ENCODE measurements at regions not wholly inside any gene's neighbourhood (a gene's known extent, or its start where the extent isn't known, plus 50 kb on each side); places are given as distances from the start of the nearest gene placed in this dataset.
A peak's percentile ranks its signal among the peaks of the same experiment; 100 is the strongest.

DNA sequence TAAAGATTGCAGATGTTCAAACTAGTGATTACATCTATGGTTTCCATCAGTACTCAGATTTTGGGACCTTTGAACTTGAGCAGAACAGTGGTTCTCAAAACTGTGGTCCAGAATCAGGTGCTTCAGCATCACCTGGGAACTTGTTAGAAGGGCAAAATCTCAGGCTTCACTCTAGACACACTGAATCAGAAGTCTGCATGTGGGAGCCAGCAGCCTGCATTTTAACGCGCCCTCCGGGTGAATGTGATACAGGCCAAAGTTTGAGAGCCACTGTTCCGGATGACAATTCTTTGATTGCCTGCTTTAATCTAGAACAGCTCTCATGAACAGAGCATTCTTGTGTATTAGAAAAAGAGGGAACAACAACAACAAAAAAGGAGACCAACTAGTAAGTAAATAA, 261.7 kb downstream of the GPD2 start:
- no peak for DNase-seq

DNA sequence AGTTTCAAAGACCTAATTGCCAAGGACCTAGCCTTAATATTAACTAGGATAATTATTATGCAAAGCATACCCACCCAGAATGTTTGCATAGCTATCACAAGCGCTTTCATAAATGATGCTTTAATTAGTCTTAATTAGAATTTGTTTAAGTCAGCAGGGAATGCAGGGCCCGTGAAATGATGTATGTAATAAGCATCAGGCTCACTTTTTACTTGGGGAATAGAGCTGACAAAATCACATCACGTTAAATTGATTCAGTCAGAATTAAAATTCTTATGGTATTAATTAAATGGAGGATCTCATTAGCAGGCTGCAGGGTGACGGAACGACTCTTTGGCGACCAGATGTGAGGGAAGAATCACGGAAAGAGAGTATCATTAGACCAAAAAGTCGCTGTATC, 264.5 kb downstream of the GPD2 start:
- no peak for DNase-seq

DNA sequence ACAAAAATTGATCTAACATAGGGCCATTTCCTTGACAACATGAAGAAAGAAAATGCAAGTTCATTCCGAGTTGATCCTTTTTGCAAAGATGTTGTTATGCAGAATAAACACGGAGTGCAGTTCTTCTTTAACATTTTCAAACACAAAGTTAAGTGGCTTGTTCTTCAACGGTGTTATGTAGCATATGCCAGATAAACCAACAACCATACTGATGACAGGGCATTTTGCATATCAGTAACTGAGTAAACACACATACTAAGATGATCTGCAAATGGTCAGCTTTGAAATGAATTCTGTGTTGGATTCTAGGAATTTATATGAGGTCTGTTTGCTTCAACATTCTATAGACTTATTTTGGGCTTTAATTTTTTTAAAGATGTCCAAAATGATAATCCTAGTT, 266.4 kb downstream of the GPD2 start:
- no peak for DNase-seq

DNA sequence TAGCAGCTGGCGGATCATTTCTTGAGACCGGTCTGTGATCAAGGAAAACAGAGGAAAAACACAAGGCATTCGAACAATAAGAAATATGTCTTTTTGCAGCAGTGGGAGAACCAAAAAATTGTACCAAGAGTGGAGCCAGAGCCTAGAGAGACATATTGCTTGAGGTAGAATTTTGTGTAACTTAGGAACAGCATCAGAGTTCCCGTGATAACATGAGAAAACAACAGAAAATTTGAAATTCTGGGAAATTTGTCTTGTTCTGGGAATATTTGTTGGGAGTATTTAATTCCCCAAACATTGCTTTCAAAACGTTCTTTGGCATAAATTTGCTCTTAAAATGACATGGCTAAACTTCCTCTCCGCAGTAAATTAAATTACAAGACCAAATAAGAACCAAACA, 267.5 kb downstream of the GPD2 start:
- DNase-seq: no peak

DNA sequence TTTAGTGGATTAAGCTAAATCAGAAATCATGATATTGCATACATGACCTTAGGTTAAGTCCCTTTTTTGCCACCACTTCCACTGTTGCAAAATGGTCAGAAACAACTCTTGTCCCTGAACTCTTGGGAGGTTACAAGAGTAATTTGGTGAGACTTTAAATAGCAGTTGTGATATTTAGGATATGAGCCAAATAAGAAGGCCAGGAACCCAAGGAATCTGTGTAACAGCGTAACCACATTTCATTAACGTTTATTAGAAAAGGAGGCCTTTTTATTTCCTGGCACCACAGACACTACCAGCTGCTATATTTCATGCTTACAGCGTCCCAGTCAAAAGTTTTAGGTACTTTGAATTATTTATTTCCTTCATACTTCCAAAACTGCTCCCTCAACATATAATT, 268.0 kb downstream of the GPD2 start:
- DNase-seq: peak in 1 of 2 experiments; percentile 28

DNA sequence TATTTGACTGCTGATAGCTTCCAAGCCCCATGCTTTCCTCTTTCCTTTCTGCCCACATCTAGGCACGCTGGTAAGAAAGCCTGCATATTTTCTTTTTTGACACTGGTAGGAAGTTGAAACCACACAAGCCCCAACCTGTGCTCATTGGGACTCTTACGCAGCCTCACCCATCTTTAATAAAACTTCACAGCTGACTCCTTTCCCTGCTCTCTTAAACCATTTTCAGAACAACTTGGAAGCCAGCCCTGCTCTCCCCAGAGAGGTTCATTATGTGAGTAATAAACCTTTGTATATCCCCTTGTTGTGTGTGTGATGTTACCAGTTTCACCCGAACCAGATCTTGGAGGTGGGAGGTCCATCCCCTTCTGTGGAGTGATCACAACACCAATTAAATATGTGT, 268.4 kb downstream of the GPD2 start:
- DNase-seq: peak in 1 of 2 experiments; percentile 12

DNA sequence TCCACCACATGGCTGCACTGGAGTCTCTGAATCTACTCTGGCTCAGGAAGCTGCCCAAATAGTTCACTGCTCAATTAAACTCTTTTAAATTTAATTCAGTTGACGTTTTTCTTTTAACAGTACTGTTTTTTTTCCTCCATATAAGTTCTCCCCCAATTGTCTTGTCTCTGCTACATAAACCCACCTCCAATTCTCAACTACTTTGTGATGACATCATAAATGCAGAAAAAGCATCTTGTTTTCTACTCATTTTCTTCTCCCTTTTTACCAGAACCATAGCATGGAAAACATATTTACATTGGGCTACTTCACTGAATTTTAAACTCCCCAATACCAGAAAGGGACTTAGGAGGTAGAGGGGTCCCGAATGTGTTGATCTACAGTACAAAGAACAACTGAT, 270.4 kb downstream of the GPD2 start:
- DNase-seq: no peak

DNA sequence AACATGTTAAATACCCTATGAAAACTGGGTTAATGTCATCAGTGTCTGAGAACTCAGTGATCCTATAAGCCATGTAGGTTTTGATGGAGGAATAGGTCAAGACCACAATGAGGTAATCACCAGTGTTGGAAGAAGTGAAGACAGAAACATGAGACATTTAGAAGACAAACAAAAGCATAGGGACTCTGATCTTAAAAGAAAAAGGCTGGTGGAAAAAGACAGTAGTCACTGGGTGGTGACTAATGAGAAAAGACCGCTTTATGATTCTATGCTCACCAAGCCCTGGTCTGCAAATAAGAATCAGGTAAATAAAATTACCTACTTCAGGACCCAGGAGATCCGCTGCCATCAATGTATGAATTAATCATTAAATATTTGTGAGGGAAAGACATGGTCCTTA, 271.9 kb downstream of the GPD2 start:
- DNase-seq: no peak

DNA sequence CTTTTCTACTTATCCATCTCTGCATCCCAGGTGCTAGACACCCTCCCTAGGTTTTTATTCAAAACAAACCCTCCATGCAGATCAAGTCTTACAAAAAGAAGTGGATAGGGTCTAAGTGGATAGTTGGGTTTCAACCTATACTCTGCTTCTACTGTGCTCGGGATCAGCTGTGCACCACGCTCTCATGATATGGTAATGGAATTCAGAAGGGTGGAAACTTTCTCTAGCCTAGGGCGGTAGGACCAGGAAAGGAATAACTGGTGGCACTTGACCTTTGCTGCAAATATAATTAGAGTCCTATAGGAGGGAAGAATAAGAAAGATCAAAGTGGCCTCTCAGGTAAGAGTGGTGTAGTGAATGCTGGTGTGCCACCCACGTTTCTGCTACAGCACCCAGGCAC, 272.9 kb downstream of the GPD2 start:
- no peak for DNase-seq

DNA sequence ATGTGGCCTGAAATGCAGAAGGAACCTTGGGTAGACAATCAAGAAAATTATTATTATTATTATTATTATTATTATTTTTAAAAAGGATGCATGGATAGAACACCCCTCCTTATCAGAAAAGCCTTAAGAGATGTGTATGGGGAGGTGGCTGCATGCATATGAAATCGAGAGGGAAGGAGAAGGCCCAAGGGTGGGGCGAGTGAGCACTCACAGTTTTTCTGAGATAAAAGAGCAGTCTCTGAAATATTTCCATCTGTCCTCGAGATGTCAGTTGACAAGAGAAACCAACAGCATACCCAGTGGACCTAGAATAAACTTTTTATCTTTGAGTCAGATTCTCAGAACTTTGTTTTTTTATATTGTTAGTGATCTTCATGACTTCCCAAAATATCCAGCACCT, 282.9 kb downstream of the GPD2 start:
- no peak for DNase-seq

DNA sequence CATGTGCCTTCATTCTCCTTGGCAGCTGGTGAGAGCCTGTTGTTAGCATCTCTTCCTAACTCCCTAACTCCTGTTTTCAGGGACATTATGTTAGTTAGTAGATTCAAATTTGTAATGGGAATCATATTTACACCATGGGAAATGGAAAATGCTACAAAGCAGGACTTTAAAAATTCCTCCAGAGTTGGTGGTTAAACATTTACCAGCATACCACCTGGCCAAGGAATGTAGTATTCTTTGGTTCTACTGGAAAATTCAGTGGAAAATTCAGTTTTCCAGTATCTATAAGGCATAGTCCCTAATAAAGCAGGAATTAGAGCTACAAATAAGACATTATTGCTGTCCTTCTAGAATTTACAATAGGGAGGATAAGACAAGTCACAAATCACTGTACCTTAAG, 291.7 kb downstream of the GPD2 start:
- DNase-seq: no peak

DNA sequence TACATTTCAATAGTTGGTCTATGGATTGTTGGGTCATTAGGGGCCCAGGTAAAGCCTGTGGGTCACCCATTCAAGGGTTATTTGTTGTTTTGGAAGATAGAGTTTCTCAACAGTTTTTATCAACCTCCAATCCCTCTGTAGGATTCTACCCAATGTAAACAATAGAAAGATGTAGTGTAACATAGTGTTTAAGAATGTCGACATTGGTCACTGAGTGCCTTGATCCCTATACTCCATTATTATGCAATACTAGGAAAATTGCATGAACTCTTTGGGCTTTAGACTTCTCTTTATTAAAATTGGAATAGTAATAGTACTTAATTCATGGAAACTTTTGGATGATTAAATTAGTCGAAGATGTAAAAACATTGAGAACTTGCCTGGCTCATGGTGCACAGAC, 292.1 kb downstream of the GPD2 start:
- DNase-seq: no peak

DNA sequence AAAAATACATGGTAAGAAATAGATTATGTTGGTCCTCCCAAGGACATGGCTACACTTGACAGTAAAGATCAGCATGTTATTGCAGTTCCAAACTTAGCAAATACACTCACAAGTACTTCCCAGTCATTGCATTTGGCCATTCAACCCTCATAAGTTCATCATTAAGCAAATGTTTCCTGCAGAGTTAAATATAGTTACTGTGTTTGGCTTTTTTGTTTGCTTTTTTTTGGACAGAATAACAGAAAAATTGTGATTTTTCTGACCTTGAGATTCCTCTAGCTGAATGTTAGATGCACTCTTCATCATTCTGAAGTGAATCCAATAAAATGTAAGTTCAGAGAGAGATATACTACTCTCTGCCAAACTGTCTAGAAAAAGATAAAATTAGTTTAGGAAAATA, 295.3 kb downstream of the GPD2 start:
- DNase-seq: no peak

DNA sequence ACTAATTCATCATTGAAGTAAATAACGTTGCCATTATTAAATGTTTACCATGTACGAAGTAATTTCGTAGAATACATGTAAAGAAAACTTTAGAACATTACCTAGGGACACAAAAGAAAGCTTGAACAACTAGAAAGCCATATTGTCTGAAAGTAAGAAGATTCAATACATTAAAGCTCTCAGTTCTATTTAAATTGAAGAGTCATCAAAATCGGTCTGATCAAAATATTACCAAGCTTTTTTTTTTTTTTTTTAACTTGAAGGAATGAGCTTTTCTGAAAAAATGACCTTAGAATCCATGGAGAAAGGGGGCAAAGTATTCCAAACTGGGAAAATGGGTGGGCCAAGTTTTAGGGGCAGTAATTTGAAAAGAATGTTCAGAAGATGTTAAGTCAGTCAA, 300.8 kb downstream of the GPD2 start:
- DNase-seq: no peak

DNA sequence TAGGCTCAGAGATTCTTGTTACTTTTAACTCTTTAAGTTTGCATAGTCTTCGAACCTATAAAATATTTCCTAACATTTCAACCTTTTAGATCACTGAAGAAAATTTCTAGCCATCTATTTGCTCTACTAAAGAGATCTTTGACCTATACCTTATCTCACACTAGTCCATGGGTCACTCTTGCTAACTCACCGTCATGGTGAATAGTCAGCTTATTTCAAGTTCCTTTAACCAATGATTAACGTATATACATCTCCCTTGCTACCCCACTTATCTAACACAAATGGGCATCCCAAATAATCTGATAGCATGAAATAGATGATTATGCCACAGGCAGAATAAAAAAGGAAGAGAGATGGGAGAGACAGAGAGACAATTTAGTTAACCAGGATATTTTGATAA, 303.1 kb downstream of the GPD2 start:
- no peak for DNase-seq

DNA sequence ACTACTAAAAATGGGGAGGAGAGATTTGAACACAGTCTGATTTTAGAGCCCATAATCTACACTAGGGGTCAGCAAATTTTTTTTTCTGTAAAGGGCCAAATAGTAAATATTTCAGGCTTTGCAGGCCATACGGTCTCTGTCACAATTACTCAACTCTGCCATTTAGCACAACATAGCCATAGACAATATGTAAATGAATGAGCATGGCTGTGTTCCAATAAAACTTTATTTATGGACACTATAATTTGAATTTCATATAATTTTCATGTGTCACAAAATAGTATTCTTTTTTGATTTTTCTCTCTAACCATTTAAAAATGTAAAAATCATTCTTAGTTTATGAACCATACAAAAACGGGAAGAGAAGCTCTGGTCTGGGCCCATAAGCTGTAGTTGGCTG, 309.4 kb downstream of the GPD2 start:
- DNase-seq: no peak

DNA sequence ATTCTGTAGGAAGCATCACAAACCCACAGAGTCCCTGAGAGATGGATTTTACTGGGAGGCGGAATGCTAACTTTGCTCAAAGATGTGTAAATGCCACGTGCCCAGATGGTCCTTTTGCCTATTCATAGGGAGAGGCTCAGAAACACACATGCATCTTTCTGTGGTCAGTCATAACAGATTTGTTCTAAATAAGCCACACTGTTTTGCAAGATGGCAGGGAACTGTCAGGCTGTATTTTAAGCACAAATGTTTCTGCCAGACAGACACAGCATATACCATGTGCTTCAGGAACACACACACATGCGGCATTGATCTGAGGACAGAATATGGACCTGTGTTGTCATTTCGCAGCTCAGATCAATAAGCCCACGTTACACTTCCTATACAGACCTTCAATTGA, 312.0 kb downstream of the GPD2 start:
- DNase-seq: no peak

DNA sequence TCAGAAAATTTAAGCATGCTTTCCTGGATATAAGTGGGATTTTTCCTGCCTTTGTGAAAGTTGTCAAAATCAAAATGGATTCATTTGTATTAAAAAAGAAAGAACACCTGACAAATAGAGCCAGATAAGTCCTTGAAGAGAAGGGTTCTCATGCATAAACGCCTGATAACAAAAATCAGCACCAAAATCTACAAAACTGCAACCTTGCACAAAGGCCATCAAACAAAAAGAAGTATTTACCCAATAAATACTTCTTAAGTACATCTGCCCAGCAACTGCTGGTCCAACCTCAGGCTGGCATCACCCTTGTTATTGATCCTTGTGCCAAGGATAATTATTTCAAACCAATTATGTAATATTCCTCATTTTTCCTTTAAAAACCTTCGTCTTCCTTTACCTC, 315.9 kb downstream of the GPD2 start:
- no peak for DNase-seq

DNA sequence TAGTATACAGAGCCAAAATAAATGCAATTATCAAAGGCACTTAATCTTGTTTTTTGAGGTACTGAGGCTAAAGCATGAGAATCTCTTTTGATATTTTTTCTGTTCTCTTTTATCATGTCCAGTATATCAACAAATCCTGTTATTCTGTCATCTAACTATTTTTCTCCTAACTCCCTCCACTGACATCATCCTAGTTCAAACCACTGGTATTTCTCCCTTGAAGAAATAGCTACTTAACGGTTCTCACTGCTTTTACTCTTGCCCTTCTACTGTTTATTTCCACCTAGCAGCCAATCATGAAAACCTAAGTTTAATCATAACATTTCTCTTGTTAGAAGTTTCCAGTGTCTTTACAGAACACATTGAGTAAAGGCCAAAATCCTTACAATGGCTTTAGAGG, 317.6 kb downstream of the GPD2 start:
- no peak for DNase-seq

DNA sequence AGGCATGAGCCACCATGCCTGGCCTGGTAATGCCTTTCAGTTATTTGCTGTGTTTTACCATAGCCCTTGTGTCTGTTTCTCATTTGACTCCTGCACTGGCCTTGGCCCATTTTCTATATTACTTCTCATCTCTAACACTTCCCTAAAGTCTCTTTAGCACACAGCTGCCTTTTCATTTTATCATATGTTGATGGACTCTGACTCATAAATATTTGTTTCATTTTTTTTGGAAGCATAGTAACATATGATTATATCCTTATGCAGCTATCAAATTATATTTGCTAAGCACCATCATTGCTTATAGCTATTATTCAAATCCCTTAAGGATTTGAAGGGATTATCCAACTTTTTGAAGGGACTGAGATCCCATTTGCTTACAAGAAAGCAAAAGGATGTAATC, 320.3 kb downstream of the GPD2 start:
- DNase-seq: no peak

DNA sequence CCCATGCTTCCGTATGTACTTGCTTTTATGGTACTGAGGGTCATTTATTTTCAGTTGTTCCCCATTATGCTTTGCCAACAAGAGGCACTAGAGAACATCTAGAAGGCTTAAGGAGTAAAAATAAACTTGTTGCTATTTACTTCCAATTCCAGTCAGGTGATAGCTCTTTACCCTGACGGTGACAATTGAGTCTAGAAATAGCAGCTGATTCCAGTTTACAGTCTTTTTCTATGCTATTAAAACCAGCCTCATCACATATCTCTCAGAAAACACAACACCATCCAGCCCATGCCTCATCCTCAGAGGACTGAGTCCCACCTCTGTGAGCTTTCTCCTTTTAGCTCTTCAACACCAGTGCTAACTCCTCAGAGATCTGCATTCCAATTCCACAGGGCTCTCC, 327.0 kb downstream of the GPD2 start:
- DNase-seq: no peak

DNA sequence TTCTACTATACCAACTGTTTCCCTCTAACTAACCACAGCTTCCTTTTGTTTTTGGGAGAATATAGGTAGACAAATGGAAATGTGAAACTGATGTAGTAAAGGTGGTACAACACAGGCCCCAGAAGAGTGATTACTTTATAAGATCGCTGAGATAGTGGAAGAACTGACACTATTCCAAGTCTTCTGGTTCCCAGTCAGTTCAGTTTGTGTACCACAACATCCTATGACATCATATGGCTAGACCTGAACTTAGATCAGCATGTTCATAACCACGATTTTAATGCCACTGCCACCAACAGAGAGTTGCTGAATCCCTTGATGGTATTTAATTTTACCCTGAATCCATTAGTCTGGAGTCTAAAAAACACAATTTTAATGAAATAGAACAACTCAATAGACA, 328.9 kb downstream of the GPD2 start:
- DNase-seq: no peak

DNA sequence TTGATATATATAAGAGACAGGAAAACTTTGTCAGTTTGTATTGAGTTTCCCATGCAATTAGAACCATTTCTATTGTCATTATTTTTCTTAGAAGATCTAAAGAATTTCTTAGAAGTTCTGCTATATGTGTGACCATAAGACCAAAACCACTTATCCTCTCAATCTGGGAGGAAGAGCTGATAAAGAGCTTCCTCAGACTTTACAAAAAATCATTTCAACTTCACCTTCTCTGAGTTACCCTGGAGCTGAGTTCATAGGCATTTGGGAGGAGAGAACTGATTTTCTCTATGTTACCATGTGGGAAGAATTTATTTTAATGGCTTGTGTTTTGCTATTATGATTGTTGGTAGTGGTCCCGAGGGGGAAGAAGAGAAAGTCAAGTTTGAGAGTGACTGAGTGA, 329.3 kb downstream of the GPD2 start:
- no peak for DNase-seq

DNA sequence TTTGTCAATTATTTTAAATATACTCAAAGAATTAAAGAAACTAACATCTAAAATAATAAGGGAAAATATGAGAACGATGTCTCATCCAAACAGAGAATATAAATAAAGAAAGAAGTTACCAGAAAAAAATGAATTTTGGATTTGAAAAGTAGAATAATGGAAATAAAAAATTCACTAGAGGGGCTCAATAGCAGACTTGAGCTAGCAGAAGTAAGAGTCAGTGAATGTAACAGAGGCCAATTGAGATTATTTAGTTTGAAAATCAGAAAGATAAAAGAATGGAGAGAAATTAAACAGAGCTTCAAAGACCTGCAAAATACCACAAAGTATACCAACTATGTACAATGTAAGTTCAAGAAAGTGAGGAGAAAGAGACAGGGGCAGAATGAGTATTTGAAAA, 333.6 kb downstream of the GPD2 start:
- DNase-seq: no peak

DNA sequence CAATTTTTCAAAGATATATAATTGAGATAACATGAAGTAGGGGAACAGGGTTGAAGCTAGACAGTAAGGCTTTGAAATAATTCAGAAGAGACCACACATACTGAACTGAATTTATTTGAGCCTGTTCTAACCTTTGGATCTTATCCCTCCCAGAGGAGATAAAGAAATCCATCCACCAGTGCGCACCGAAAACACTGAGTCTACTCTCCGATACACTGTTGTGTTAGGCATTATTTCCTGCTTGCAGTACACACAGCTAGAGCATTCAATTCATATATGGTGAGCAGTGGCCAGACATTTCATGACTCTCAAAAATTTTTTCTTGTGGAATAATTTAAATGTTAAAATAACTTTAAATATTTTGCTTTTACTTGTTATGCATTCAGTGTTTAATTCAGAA, 342.7 kb downstream of the GPD2 start:
- no peak for DNase-seq

DNA sequence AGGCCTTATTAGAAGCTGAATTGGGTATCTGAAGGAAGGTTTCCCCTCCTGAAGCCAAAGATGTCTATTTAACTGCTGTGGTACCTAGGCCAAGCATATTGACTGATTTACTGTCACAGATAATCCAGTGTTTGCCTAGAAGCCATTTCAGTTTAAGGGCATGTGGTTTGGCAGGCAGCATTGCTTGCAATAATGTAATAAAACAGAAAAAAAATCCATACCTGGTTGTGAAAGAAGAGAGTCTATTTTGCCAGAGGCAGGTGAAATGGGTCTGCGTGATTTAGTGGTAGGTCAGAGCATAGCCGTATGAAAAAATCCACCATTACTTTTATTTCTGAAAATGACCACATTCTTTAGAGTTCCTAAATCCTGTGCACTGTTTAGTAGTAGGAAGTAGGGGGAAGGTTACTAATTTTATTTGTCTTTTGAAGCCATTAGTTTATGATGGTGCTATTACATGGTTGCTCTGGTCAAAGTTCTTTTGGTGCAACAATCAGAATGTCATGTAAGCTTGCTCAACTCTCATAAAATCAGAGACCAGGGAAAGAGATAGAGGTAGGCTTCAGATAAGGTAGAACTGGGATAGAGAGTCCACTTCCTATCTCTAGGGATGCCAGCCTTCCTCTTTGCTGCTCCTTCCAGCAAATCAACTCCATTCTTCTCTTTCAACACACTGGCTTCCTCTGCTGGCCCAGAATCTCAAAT, 343.4 kb downstream of the GPD2 start:
- no peak for DNase-seq
